Posterior vena cava (tissue), 2 donors: ENCODE measurements at regions not wholly inside any gene's neighbourhood (a gene's known extent, or its start where the extent isn't known, plus 50 kb on each side); places are given as distances from the start of the nearest gene placed in this dataset.
"Not testable (repeated sequence)": the region's sequence is repeated elsewhere in the genome, so short reads cannot be mapped to it uniquely, and the experiment has no call there.

Experiments
- DNase-seq: peaks from one replicate; pipeline ENCODE4 v3.0.0-alpha.2; 2020; ENCODE audit warnings: low spot score
- intact Hi-C, 2 donors: fragments of 100-400 bp; cut with DNase I; formaldehyde crosslinking; loops; one replicate each; pipeline versions ENCODE4 v1.14.1 to v1.14.2; 2022 to 2023
- donor health status: DM: yes; HTN: yes; CAD: no.
- donor health status: DM: yes; HTN: yes; CAD: no.

DNA sequence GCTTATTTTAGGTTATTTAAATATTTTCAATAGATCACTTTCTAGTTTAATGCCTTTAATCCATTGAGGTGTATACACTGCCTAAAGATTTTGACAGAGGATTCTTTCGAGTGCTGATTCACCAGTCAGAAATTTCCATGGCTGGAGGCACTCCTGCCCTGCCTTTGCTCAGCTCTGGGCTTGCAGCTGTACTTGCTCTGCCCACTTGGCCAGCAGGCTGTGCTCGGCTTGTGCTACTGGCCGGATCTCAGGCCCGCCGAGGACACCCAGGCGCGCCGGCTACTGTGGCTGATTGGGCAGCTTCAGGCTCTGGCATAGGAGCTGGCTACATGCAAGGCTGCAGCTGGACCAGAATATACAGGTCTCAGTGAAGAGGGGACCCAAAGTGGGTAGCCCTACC lies 675.1 kb upstream of the MMS22L start:
- DNase-seq = no peak
- intact Hi-C loops = no loop called here

DNA sequence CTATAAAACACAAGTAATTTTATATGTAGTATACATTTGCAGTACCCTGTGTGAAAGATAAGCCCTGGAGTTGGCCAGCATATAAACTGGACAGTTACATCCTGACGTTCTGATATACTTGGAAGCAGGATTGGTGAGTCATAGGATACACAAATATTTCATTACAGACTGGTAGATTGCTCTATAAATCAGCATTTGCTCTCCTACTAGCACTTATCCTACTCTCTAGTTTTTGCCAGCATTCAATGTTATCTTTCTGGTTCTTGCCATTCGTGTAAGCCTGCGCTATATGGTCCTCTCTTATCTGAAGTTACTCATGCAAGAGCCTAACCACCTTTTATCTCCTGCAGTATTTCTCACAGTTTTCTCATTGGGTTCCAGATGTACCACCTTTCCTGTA lies 680.2 kb upstream of the MMS22L start:
- no peak for DNase-seq
- intact Hi-C loops = no loop called here

DNA sequence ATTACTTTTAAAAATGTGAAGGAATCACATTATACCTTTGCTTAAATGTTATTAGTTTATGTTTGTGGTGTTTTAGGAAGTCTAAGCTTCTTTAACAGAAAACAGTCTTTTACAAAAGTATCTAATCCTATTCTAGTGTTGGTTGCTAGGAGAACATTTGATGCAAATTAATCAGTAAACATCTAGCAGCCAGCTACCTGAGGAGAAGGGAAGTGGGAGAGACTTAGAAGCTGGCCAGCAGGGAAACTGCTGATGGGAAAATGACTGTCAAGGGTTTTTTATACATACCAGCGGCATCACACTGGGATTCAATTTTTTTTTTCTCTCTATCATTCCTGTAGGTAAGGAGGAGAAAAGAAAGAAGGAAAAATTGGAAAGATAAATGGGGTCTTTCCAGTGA lies 686.0 kb upstream of the MMS22L start:
- intact Hi-C loops = no loop called here

DNA sequence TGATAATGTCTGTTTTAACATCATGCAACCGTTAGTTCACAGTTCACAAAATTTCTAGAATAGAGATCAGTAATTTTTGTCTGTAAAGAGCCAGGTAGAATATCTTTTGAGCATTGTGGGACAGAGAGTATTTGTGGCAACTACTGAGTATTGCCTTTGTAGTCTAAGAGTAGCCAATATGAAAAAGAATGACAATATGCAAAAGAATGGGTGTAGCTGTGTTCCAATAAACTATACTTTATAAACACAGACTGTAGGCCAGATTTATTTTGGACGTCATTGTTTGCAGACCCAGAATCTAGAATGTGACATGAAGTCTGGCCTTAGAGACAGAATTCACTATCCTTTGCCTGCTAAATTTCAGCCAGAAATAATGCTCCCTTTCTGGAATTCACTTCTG lies 694.1 kb upstream of the MMS22L start:
- DNase-seq = no peak
- intact Hi-C loops = no loop called here

More for the DNA sequence above, 686.0 kb upstream of the MMS22L start:
- no peak for DNase-seq

DNA sequence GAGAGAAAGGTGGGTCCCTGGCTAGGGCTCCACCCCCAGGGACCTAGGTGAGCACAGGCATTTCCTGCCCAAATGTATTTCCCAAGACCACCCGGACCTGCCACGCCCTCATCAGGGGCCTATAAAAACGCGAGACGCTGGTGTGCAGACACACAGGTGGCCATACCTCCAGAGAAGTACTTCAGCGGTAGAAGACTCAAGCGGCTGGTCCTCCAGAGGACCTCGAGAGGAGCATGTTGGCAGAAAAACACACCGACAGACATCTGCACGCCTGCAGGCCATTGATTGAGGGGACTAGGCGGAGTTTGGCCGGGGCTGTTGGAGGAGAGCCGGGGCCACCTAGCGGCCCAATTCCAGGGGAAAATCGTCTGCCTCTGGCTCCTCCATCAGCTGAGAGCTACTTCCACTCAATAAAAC lies 695.8 kb upstream of the MMS22L start:
- intact Hi-C loops = no loop called here
- peak; percentile 63 for DNase-seq

GRCh38 chr6:97979285-97979684 lies 696.3 kb upstream of the MMS22L start:
- intact Hi-C loops, DNase-seq: not testable (repeated sequence)

GRCh38 chr6:97989451-97989850 lies 706.4 kb upstream of the MMS22L start:
- intact Hi-C loops = no loop called here
- DNase-seq = no peak

DNA sequence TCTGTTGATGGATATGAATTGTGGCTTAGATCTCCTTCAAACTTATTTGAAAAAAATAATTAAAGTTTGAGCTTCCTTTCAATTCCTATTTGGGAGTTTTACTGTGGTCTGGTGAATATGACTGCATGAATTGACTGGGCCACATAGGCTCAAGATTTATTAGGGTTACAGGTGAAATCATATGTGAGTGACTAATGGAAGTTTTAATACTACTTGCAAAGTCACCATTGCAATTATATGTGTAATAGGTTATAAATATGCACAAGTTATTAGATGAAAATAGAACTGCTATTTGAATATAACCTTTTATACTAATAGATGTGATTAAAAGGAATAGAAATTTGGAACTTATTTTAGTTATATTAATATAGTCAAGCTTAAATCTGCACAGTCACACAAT lies 712.1 kb upstream of the MMS22L start:
- intact Hi-C loops = no loop called here
- no peak for DNase-seq

DNA sequence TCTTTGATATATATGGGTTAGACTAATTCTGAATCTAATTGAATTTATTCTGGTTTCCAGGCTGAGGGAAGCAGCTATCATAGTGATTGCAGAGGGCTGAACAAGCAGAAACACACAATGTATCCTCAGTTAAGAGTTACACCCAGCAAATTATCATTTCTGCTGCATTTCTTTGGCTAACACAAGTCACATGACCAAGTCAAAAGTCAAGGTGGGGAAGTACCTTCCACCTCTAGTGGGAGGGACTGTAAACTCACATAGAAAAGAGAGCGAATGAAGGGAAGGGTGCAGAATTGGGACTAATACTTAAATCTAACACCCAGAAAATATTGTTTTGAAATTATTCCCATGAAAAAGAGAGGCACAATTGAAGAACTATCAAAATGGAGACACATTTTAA lies 719.7 kb upstream of the MMS22L start:
- intact Hi-C loops = no loop called here
- DNase-seq = no peak

DNA sequence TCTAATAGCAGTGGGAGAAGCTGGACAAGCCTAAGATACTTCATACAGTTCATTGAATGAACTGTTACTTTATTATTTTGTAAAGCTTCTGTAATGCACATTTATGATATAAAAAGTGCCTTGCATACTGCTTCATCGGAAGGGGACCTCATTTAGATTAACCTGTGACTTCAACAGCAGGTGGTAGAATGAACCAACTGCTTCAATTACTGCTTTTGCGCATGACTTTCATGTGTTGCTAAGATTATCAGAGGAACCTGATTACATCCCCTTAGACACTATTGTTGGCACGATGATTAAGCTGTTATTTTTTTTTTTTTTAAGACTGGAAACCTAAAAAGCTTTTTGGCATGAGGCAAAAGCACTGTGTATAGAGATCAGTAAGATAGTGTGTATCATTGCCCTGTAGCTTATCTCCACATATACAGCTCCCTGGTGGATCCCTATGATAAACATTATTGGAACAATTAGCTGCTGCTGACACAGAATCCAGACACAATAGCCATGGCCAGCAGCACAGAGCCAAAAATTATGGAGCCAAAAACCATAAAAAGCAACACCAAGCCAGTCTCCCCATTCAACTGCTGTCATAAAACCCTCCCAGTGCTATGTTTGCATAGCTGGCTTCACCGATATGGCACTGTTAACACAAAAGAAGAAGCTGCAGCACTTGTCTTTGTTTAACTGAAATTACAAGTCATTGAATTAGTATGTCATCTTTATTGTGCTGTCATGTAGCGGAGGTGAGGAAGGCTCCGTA lies 731.6 kb upstream of the MMS22L start:
- intact Hi-C loops = no loop called here
- DNase-seq = no peak

- intact Hi-C loops = no loop called here
These were observed 733.5 kb upstream of the MMS22L start for GRCh38 chr6:98016565-98016964.

DNA sequence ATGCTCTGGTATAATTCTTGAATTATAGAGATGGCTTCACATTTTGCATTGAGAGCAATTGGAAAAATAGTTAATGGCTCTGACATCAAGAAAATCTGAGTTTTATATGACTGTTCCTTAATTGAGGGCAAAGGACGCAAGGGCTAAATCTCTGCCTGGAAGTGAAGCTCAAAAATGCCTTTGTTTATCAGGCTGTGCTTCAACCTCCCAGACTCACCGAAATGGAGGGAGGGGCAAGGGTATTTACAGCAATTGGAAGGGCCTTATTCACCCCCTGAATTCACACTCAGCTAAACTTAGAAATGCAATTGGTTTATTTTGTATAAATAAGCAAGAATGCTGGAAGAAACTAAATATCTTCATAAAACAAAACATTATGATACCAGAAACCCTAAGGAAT lies 737.2 kb upstream of the MMS22L start:
- intact Hi-C loops = no loop called here
- no peak for DNase-seq

More at GRCh38 chr6:98016565-98016964, 733.5 kb upstream of the MMS22L start:
- DNase-seq = no peak

- intact Hi-C loops = no loop called here
These were observed 741.3 kb upstream of the MMS22L start for GRCh38 chr6:98024359-98024758.

GRCh38 chr6:98027898-98028297 lies 744.9 kb upstream of the MMS22L start:
- intact Hi-C loops = no loop called here
- no peak for DNase-seq

More at GRCh38 chr6:98024359-98024758, 741.3 kb upstream of the MMS22L start:
- no peak for DNase-seq

- intact Hi-C loops = no loop called here
- DNase-seq = no peak
These were observed 750.6 kb upstream of the MMS22L start for GRCh38 chr6:98033617-98034016.

GRCh38 chr6:98036344-98036923 lies 753.4 kb upstream of the MMS22L start:
- DNase-seq = no peak
- intact Hi-C loops = no loop called here

DNA sequence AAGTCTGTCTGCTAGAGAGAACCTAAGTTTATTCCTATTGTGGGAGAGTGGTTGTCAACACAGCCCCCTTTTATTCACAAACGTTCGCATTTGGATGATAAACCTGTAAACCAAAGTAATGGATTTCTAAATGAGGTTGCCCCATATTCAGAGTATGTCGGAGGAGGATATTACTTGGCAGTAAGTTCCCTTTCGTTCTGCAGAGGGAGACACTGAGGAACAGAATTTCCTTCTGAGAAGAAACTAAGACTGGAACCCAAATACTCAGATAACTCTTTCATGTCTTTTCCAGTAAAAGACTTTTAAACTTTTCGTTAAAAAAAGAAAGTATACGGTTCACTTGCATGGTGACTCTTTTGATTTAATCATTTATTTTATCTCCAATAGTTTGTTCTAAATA lies 754.6 kb upstream of the MMS22L start:
- DNase-seq = no peak
- intact Hi-C loops = no loop called here

- intact Hi-C loops = no loop called here
These were observed 756.4 kb upstream of the MMS22L start for GRCh38 chr6:98039443-98039842.

DNA sequence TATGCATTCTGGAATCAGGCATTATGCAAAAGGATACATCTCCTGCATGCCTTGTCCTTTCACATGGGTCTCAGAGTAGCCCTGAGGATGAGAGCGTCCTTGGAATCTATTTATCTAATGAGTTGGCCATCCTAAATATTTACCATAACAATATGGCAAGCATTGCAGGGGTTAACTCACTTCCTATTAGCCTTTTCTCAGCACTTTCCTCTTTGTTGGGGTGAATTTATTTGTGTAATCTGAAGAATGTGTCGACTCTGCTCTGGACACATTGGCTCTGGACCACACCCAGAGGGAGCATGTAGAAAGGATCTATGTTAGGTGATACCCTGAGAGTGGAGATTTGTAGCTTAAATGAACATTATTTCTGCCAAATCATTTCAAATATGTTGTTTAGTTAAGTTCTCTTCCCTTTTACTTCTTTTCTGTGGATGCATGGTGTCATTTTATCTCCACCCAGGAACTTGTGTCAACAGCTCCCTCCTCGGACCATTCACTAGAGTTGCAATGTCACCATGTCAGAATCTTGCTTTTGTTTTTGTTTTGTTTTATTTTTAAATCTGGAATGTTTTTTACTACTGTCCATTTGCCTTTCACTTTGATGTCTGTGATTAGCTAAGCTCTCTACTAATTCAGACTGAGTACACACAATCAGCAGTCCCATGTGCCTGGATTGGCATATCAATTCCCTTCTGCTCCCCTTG lies 757.0 kb upstream of the MMS22L start:
- intact Hi-C loops = no loop called here
- DNase-seq = no peak

More at GRCh38 chr6:98039443-98039842, 756.4 kb upstream of the MMS22L start:
- DNase-seq = no peak

- no peak for DNase-seq
- intact Hi-C loops = no loop called here
These were observed 758.0 kb upstream of the MMS22L start for GRCh38 chr6:98041056-98041455.

GRCh38 chr6:98041921-98042320 lies 758.9 kb upstream of the MMS22L start:
- no peak for DNase-seq
- intact Hi-C loops = no loop called here
